ENCODE measurements at regions not wholly inside any gene's neighbourhood (a gene's known extent, or its start where the extent isn't known, plus 50 kb on each side); places are given as distances from the start of the nearest gene placed in this dataset.

DNA sequence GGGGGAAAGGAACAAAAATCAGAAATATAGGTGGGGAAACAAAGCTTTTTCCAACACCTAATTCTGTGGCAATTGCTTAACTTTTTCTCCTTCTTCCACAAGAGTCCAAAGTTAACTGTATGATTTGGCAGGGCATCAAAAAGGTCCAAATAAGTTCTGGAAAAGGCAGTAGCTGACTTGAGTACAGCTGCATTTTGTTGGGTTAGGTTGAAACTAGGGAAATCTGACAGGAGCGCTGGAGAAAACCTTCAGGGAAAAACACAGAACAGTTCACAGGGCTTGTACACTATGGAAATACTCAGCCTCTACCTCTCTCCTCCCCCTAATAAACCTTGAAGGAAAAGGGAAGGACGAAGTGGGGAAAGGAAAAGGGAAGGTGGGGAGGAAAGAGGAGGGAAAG is 438.6 kb downstream of the ZEB2 start:
- DNase-seq (ENCODE audit: low read depth), result no peak

DNA sequence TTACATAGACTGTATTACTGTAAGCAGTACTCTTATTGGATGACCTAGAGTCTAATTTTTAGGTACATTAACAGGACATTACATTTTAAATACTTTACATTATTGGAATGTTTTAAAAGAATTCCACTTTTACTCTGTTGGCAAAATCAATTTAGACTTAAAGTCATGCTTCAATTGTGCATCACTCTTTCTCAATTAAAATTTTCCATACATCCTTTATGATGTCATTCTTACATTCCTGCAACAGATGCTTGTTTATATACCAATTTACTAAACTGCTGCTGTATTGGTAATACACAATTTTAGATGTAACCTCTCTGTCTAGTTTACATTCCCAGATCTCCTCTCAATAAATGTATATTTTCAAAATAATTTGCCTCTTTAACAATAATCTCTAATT is 440.1 kb downstream of the ZEB2 start:
- DNase-seq (ENCODE audit: low read depth), result no peak

DNA sequence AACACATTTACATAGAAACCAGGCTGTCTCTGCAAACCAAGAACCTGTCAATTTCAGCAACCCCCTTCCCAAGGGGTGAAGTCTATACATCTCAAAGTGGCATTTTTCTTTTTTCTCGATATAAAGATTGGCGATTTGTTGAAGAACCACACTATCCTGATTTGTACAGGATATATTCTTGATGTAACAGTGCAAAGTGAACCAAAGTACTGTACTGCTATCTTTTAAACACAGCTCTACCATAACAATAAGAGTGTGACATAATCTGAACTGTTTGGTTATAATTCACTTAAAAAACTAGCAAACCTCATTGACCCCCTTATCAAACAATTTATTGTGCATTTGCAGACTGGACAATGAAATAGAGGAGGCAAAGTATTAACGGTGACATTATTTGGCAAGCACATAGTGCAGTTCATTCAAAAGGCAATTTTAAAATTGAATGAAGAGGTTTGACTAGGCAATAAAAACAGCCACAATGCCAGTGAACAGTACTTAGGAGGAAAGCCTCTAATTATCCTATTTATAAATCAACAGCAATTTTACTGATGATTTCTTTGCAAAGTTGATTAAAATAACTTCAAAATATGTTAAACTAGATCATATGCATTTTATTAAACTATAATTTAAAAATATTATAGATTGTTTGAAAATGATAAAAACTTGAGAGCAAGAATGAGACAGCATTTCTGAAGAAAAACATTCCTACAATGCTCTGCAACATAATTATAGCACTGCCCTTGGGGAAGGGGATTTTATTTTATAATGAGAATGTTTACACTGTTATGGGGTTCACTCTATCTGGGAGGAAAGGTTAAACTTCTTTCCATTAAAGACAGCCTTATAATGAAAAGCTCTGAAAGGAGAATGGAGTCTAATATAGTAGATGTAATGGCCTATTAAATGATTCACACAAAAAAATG is 440.9 kb downstream of the ZEB2 start:
- DNase-seq (ENCODE audit: low read depth), result no peak

DNA sequence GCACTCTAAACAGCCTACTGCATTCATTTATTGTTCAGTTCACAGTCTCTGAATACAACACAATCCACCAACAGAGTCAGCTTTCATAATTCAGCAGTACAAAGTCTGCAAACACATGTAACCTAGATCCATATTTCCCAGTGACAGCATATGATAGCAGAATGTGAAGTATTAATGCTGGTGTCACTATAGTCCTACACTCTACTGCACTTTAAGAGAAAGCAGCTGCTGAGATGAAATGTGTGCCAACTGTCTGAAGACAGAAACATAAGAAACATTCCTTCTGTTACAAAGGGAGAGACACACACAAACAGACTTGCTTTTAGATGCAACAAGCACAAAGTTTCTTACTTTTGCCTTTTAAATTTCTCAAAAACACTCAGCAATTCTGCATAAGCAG is 441.8 kb downstream of the ZEB2 start:
- no peak for DNase-seq (ENCODE audit: low read depth)

DNA sequence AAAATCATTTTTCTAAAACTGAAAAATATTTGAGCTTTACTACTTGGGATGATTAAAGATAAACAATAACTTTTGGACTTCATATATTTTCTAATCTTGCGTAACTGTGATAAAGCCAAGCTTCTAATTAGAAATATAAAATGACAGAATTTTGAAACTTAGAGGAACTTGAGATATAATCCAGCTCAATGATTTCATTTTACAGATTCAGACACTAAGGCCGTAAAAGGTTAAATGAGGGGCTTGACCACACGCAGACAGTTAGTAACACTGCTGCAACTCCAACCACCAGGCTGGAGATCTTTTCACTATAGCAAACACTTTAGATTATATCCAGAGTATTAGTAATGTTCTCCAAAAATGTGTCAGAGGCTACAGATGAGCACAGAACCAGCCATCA is 445.5 kb downstream of the ZEB2 start:
- DNase-seq (ENCODE audit: low read depth), result no peak

DNA sequence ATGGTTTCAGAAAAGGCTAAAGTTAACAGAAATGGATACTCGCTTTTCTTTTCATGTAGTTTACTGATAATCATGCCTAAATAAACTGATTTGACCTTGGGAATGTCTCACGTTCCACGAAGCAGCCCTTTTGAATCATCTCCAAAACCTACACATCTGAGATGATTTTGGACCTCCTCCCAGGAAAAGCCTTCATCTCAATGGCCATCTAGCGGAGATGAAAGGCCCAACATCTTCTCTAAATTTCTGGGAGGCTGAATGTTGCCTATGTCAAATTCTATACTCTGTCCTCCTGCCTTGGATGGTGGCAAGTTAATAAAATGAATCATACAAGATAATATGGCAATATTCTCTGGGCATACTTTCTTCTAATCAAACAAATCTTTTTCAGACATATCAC is 448.5 kb downstream of the ZEB2 start:
- DNase-seq (ENCODE audit: low read depth), result no peak

DNA sequence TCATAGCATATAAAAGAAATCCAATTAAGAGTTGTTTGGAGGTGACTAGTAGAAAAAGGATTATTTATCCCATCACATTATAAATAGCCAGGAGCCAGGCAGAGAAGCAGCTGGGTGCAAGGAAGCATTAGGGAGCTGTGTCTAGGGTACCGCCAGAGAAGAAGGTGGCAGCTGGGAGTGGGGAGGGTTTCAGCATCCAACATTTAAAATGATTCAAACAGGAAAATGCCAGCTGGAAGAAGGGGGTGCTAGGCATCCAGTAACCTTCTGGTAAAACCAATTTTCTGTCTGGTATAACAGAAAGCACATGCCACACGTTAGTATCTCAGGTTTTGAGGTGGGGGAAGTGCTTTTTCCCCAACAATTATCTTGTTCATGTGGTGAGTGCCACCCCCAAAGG is 452.4 kb downstream of the ZEB2 start:
- DNase-seq (ENCODE audit: low read depth), result no peak

DNA sequence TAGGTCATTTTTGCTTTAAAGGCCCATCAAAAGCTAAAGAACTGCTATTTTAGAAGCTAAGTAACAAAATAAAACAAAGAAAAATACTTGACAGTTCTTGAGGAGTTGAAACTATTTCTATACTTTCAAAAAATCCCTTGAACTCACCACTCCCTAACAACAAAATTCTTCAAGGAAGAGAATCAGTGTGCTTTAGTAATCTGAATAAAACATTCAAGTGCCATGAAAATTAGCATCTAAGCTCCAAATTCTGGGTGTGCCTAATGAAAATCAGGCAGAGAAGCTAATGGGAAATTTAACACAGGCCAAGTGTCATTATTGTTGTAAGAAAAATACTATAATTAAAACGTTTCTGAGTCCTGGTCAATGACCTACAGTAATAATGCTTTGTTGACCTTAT is 456.3 kb downstream of the ZEB2 start:
- no peak for DNase-seq (ENCODE audit: low read depth)

DNA sequence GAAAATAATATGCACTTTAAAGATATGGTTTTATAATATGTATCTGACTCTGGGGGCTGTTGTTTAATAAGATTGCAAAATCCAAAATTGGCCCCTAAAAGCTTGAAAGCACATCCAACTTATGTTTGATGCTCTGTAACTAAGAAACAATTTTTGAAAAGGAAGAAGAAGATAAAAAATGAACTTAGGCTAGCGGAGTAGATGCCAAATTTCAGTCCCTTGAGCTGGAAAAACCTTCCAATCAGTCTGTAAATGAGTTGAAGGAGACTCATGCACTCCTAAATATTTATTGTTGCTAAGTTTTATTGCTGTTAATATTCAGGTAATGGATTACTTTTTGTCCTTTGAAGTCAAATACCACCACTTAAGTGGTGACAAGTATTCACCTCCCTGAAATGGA is 465.0 kb downstream of the ZEB2 start:
- DNase-seq (ENCODE audit: low read depth), result no peak

DNA sequence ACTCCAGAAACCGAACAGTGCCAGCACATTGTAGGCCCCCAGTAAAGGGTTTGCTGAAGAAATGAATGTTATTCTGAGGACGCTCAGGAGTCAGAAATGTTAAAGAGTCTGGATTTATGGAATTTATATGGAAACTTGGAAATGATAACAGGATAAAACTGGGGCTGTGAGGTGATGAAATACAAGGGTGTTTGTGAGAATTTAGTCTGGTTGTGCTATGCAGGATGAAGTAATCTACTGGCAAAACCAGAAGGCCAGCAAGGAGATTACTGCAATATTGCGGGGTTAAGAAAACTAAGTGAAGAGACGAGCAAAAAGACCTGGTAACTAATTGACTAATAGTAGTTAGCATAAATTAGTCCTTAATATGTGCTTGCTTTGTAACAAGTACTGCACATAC is 467.8 kb downstream of the ZEB2 start:
- no peak for DNase-seq (ENCODE audit: low read depth)

DNA sequence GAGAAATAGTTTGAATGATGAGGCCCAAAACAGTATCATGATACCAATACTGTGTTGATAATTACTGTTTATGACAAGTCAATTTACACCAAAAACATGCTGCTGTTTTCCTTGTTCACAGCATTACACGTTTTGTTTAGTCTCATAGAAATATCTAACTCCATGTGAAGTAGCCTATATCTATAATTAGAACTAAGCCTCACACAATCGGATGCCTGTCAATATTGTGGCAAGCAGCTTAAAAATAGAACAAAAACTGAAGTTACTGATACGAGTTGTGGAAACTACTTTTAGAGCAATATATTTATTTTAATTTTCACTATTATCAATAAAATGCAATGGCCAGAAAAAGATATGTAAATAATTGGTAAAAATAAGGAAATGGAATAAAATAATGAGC is 470.8 kb downstream of the ZEB2 start:
- no peak for DNase-seq (ENCODE audit: low read depth)

DNA sequence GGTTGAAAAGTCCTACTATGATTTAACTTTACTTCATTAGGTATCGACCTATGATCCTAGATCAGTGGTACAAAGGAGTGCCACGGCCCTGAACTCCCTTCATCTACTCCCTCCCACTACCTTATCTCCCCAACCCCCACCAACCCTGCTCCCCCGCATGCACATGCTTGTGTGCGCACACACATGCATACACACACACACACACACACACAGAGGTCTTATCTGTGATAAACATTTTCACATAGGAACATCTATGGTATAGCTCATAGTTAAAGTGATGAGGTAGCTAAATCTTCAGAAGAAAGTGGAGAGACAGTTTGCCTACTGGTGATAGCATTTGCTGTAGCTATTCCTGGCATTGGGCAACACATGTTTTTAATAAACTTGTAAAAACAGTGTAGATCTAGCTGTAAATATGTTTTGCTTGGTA is 471.3 kb downstream of the ZEB2 start:
- no peak for DNase-seq (ENCODE audit: low read depth)

DNA sequence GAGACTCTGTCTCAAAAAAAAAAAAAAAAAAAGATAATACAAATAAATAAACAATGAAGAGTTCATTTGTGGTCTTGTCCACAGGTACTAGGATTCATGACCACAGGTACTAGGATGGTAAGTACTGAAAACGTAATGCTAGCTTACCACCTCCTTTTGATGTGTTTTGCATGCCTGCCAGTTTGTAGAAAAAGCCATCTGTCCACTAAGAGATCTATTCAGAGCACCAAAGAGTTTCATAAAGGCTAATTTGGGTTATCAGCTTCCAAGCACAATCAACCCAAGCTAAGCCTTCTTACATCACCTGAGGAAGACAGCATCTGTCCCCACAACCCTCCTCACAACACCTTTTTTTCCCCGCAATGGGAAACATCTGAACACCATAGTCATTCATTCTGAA is 477.2 kb downstream of the ZEB2 start:
- DNase-seq (ENCODE audit: low read depth), result no peak

DNA sequence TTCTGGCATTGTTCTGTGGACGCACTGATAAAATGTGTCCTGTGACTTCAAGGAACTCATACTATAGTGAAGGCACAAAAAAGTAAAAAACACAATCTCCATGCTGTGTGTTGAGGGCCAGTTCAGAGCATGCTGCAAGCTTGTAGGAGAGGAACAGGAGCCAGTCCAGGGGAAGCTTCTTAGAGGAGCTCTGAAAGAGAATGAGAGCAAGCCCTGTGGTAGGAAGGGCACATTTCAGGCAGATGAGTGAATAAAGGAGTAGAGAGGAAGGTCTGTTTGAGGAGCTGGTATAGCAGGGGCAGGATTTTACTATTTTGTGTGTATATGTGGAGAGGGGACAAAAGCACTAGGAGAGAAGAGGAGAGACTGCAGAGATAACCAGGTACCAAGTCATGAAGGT is 478.3 kb downstream of the ZEB2 start:
- no peak for DNase-seq (ENCODE audit: low read depth)

DNA sequence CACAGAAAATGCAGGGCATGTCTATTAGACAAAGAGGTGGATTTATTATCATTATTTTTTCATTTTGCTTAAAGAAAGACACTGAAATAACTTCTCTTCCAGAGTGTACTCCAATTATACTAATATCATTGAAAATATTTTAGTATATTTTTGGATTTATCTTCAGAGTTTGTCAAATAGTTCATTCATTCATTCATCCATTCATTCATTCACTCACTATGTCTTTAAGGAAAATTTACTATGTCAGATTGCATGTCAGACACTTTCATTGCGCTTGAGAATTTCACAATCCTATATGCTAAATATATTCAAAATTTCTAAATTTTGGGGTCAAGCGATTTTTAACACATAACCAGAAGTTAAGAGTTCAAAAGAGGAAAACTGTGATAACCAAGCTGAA is 479.1 kb downstream of the ZEB2 start:
- no peak for DNase-seq (ENCODE audit: low read depth)

DNA sequence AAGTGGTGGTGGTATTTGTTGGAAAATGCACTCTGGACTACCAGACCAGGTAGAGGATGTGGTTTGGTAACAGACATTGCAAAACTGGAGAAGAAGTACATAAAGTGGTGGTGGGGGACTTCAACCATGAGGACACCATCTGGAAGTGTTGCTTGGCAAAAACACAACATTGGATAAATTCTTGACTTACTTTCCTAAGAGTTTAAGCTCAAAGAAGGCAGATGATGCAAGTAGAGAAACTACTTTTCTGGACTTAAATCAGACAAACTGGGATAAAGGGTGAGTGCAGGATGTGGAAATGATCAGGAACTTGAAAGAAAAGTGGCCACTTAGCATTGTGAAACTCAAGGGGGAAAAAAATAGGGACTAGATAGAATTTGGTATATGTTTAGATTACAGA is 487.4 kb downstream of the ZEB2 start:
- DNase-seq (ENCODE audit: low read depth), result no peak

DNA sequence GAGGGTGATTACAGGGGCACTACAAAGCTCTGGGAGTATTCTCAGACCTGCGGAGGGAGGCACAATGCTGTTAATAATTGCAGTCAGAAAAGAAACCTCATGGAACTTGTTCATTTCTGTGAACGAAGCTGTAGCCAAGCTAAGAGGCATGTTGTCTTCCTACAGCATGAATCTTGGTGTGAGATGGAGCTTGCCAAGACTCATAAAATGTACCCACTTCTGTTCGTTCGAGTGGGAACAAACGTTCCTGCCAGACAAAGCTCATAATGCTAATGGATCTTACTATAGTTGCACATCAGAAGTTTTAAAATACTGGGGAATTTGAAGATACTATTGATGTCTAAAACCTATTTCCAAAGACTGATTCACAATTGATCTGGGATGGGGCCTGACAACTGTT is 489.1 kb downstream of the ZEB2 start:
- no peak for DNase-seq (ENCODE audit: low read depth)

DNA sequence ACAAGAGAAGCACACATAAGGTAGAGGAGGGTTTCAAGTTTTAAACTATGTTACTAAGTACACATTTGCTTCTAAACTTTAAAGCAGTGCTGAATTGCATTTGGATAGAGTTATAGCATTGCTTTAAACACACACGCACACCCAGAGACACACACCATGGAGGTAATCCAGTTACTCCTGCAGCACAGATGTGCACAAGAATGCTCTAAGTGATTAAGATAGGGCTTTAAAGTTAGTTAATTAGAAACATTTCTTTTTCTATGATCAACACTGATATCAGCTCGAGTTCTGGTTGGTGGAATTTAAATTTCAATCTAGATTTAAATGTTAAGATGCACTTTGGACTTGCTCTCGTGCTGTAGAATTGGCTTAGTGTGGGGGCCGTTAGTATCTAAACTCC is 492.3 kb downstream of the ZEB2 start:
- DNase-seq (ENCODE audit: low read depth), result no peak

DNA sequence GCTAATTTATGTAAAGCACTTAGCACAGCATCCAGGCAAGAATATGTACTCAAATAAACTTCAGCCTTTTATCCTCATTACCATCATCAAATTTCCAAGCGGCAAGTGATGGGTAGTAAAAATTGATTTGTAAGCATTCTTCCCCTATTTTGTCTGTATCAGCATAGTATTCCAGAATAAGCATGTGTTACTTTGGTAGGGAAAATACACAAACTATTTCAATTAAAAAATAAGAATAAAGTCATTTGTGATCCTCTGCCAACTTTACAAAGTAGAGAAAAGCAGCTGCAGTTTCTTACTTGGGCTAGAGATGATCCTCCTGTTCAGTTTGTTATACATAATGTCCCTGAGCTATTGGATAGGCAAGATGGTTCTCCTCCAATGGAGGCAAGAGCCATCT is 493.2 kb downstream of the ZEB2 start:
- DNase-seq (ENCODE audit: low read depth), result no peak

DNA sequence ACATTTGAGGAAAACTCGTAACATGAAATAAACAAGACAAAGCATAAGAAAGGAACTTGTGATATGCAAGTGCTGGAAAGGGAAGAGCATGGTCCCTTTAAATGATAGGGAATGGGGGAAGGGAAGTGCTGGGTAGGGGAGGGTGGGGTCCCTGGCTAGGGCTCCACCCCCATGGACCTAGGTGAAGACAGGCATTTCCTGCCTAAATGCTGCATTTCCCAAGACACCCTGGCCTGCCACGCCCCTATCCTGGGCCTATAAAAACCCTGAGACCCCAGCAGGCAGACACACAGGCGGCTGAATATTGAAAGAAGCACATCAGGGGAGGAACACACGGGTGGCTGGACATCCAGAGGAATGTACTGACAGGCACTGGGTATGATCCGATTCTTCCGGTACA is 499.9 kb downstream of the ZEB2 start:
- no peak for DNase-seq (ENCODE audit: low read depth)

DNA sequence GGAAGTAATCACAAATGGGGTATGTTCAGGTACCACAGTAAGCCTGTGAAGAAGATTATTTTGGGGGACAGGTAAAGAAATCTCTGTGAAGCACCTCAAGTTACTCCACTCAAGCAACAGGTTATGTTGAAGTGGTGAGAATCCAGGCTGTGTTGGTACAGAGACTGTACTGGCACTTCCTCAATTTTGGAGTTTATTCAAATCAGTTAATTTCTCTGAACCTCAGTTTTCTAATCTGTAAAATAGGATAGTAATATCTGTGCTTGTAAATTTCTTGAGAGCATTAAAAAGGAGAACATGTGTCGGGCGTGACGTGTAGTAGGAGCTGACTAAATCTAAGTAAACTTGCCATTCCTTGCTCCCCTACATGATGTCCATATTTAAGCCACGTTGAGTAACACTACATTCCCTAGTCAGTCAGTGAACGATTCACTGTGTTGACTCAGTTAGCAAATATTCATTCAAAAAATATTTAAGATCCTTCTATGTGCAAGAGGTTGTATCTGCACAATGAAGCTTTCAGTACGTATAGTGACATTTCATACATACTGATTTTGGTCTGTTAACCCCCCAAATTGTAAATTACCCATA is 504.2 kb downstream of the ZEB2 start:
- DNase-seq (ENCODE audit: low read depth), result no peak

DNA sequence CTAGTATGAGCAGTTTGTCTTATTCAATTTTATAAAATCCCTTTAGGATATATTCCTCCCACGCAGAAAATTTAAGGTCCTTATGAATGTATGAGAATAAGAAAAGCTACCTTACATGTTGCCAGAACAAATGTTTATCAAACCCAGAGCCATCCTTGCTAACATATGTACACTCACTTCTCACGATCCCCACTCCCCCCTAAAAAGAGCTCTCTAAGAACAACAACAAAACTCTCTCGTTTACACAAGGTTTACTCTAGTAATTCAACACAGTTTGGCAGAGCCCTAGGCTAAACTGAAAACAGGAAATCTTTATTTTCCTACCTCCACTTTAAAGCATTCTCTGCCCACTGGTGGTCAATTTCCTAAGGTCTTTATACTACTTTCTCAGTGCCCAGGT is 504.9 kb downstream of the ZEB2 start:
- no peak for DNase-seq (ENCODE audit: low read depth)

DNA sequence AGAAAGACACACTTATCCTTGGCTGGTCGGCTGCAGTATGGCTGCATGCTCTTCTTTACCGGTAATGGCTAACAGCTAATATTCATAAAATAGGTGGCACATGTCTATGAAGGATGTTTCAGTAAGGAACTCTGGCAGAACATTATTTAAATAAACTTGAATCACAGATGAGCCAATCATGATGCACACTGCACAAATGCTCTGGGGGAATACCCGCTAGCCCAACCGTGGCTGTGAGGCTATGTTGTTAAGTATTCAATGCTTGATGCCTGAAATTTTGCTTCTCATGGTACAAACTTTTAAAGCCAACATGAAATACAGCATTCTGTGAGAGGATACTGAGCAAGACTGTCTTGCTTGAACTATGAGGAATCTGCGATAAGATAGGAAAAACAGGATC is 505.8 kb downstream of the ZEB2 start:
- no peak for DNase-seq (ENCODE audit: low read depth)

DNA sequence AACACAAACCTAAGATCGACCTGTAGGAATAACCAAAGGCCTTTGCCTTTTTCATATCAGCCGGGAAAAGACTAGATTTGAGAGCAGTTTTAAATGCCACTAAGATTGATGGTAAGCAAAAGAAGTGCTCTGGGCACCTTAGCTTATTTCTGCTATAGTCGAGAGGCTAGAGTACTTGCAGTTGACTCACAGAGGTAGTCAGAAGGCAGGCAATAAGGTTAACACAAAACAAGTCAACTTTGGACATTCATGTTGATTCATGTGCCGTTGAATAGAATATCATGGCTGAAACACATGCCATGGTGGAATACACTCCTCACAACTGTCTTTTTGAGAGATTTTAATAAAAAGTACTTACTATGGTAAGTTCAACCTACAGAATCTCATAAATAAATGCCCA is 507.6 kb downstream of the ZEB2 start:
- no peak for DNase-seq (ENCODE audit: low read depth)
